ENCODE measurements at regions not wholly inside any gene's neighbourhood (a gene's known extent, or its start where the extent isn't known, plus 50 kb on each side); places are given as distances from the start of the nearest gene placed in this dataset.

DNA sequence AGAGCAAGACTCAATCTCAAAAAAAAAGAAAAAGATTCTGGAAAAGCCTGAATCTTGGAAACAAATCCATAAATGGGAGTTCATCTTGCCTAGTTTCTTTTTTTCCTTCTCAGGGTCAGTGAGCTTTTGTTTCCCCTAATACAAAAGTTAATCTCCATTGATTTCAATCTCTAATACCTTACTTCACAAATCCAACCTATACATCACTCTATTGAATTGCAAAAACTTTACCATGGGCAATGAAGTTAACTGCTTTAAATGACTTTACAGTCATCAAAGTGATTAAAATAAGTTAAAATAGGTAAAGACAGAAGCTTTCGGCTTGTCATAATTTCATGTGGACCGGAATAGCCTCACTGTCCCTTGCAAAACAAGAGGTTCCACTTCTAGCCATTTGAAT lies 1012.7 kb upstream of the SEL1L start:
- TF ChIP-seq EZH2 (IDR thresholded peaks at IDR 0.05; ENCODE audit: borderline replicate concordance) = no peak
- TF ChIP-seq, protein P1, sequence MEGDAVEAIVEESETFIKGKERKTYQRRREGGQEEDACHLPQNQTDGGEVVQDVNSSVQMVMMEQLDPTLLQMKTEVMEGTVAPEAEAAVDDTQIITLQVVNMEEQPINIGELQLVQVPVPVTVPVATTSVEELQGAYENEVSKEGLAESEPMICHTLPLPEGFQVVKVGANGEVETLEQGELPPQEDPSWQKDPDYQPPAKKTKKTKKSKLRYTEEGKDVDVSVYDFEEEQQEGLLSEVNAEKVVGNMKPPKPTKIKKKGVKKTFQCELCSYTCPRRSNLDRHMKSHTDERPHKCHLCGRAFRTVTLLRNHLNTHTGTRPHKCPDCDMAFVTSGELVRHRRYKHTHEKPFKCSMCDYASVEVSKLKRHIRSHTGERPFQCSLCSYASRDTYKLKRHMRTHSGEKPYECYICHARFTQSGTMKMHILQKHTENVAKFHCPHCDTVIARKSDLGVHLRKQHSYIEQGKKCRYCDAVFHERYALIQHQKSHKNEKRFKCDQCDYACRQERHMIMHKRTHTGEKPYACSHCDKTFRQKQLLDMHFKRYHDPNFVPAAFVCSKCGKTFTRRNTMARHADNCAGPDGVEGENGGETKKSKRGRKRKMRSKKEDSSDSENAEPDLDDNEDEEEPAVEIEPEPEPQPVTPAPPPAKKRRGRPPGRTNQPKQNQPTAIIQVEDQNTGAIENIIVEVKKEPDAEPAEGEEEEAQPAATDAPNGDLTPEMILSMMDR (IDR thresholded peaks at IDR 0.05; ENCODE audit: poor library complexity) = no peak
